Brain microvascular endothelial cell (primary cell): ENCODE measurements at regions not wholly inside any gene's neighbourhood (a gene's known extent, or its start where the extent isn't known, plus 50 kb on each side); places are given as distances from the start of the nearest gene placed in this dataset.

Source experiments
- DNase-seq: peaks from one replicate; pipeline ENCODE4 v3.0.0-alpha.2; 2020
- H3K27ac ChIP-seq: fragments of 250-450 bp; sonication (Bioruptor Pico); 2 replicates; pipeline ENCODE4 v1.5.1; 2020; ENCODE audit warnings: mild to moderate bottlenecking, moderate library complexity
- H3K27me3 ChIP-seq: fragments of 250-450 bp; sonication (Bioruptor Pico); replicated peaks from 2 replicates; pipeline ENCODE4 v1.5.1; 2020; ENCODE audit warnings: mild to moderate bottlenecking
- H3K36me3 ChIP-seq: fragments of 250-450 bp; sonication (Bioruptor Pico); replicated peaks from 2 replicates; pipeline ENCODE4 v1.5.1; 2020; ENCODE audit warnings: mild to moderate bottlenecking
- H3K4me3 ChIP-seq: 2 replicates; pipeline ENCODE4 v1.5.1; 2011; ENCODE audit warnings: low read depth, mild to moderate bottlenecking, control low read depth, low read length, moderate library complexity
- CTCF ChIP-seq: IDR thresholded peaks from 2 replicates; pipeline ENCODE4 v1.5.1; 2011; ENCODE audit warnings: low read depth, mild to moderate bottlenecking, moderate library complexity, low read length, control low read depth, inconsistent platforms; ENCODE audit errors: missing control alignments
- in situ Hi-C: cut with HindIII; loops from 2 replicates; pipeline ENCODE4 v1.10.0; 2017; ENCODE audit warnings: low sequenced_read_pairs, low pct_ligation_motif_present

DNA sequence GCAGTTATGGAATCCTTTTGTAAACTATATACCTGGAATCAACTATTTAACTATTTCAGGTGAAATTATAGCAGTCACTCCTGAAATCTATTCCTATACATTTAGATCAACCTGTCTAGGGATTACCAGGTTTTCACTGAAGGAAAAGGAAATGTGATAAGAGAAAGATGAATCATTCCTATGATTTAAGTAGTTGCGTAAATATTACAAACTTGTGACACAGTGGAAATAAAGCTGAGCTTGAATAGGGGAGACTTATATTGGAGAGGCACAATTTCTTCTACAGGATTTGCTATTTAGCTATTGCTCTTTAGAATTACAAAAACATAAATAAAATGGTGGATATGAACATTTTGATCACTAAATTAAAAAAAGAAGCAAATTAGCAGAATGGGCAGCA, 284.1 kb upstream of the EPHA5 start:
- H3K36me3 ChIP-seq, result no peaks in the 10 kb centered on the region
- TF ChIP-seq CTCF, result no peak
- no peak overlapping the region for H3K27ac ChIP-seq
- no peaks in the 10 kb centered on the region for H3K27me3 ChIP-seq
- no peak overlapping the region for H3K4me3 ChIP-seq
- in situ Hi-C loops, result no loop called here
- no peak for DNase-seq

- H3K4me3 ChIP-seq, result no peak overlapping the region
Measured at GRCh38 chr4:65951177-65951576, 280.9 kb upstream of the EPHA5 start.

DNA sequence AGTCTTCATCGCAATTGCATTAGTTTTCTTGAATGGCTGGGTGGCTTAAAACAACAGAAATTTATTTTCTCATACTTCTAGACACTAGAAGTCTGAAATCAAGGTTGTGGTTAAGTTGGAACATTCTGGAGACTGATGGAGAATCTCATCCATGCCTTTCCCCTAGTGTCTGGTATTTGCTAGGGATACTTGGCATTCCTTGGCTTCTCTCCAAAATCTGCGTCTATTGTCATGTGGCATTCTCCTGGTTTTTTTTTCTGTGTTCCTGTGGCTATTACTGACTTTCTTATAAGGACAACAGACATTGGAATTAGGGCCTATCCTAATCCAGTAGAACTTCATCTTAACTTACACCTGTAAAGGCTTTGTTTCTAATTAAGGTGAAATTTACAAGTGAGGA, 272.8 kb upstream of the EPHA5 start:
- Histone ChIP-seq H3K27ac (peak overlapping the region; percentile 17), H3K27me3 (no peaks in the 10 kb centered on the region), H3K36me3 (no peaks in the 10 kb centered on the region), H3K4me3 (no peak overlapping the region)
- in situ Hi-C loops, result no loop called here
- peak; percentile 92 for DNase-seq
- peak; percentile 30 for TF ChIP-seq CTCF

More at GRCh38 chr4:65951177-65951576, 280.9 kb upstream of the EPHA5 start:
- in situ Hi-C loops, result no loop called here
- Histone ChIP-seq H3K27me3 (no peaks in the 10 kb centered on the region), H3K36me3 (no peaks in the 10 kb centered on the region), H3K27ac (no peak overlapping the region)
- no peak for TF ChIP-seq CTCF
- DNase-seq, result no peak

DNA sequence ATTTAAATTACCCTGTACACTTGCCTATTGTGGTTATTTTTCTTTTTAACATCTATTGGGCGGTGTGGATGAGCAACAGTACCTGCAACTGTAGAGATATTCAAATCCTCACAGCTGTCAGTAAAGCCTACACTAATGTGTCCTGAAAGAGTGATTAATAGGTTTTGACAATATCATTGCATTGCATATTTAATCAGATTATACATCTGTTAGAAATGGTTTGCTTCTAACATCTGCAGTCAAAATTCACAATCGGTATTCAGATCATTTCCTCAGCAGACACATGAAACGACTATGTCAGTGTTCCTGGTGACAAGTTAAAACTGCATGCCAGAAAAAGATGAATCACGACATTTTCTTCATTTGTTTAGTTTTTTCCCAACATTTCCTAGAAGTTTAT, 254.6 kb upstream of the EPHA5 start:
- no peak for TF ChIP-seq CTCF
- DNase-seq, result no peak
- Histone ChIP-seq H3K36me3 (no peaks in the 10 kb centered on the region), H3K27me3 (no peaks in the 10 kb centered on the region), H3K4me3 (no peak overlapping the region), H3K27ac (no peak overlapping the region)
- in situ Hi-C loops, result no loop called here

DNA sequence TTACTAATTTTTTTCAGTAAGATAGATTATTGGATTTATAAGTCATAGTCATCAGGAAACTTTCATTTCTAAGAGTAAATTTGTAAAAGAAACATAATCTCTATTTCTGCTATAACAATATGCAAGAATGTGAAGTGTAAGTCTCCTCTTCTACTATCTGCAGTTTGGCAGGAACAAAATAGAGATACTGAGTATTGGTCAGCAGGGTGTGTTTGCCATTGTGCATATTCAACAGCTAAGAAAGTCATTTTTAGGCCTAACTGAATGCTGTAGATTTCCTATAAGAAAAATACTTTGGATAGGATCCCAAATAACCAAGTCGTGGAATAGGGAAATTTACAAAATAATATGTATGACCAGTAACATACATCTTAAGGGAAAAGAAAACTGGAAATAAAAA, 253.3 kb upstream of the EPHA5 start:
- DNase-seq, result no peak
- no peak for TF ChIP-seq CTCF
- no peak overlapping the region for H3K4me3 ChIP-seq
- H3K27ac ChIP-seq, result no peak overlapping the region
- no peaks in the 10 kb centered on the region for H3K27me3 ChIP-seq
- in situ Hi-C loops, result no loop called here
- H3K36me3 ChIP-seq, result no peaks in the 10 kb centered on the region

DNA sequence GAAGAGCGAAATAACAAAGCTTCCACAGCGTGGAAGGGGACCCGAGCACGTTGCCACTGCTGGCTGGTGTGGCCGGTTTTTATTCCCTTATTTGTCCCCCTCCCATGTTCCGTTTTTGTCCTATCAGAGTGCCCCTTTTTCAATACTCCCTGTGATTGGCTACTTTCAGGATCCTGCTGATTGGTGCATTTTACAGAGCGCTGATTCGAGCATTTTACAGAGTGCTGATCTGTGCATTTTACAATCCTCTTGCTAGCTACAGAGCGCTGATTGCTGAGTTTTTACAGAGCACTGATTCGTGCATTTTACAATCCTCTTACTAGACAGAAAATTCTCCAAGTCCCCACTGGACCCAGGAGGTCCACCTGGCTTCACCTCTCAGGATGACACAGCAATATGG, 250.9 kb upstream of the EPHA5 start:
- TF ChIP-seq CTCF, result no peak
- H3K27me3 ChIP-seq, result no peaks in the 10 kb centered on the region
- H3K27ac ChIP-seq, result no peak overlapping the region
- H3K4me3 ChIP-seq, result no peak overlapping the region
- H3K36me3 ChIP-seq, result no peaks in the 10 kb centered on the region
- DNase-seq, result no peak
- in situ Hi-C loops, result no loop called here
